Activated CD4-positive, alpha-beta T cell treated with anti-CD3 and anti-CD28 coated beads, Interleukin-2, amount 10 ng/mL, durations not matched to agents 7 days and 5 days (primary cell): ENCODE measurements at regions not wholly inside any gene's neighbourhood (a gene's known extent, or its start where the extent isn't known, plus 50 kb on each side); places are given as distances from the start of the nearest gene placed in this dataset.

Source experiments
- CTCF ChIA-PET: fragments of 350-600 bp; sonication (Branson Sonifier 250); formaldehyde crosslinking; loops from one replicate; lab custom pipeline; 2021; ENCODE audit warnings: antibody characterized with exemption; lab: Charles Lee
- POLR2A ChIA-PET: fragments of 350-600 bp; sonication (Branson Sonifier 250); formaldehyde crosslinking; loops from one replicate; lab custom pipeline; 2021; ENCODE audit warnings: antibody characterized with exemption; lab: Charles Lee
- DNase-seq: peaks from one replicate; pipeline ENCODE4 v3.0.0-alpha.2; 2020
- H3K27ac Mint-ChIP-seq: one replicate; pipeline ENCODE4 v1.8.0; 2021; ENCODE audit warnings: mild to moderate bottlenecking, moderate library complexity, mixed read lengths
- H3K27me3 Mint-ChIP-seq: one replicate; pipeline ENCODE4 v1.8.0; 2021; ENCODE audit warnings: mixed read lengths
- H3K36me3 Mint-ChIP-seq: one replicate; pipeline ENCODE4 v1.8.0; 2021; ENCODE audit warnings: low read depth, mixed read lengths
- H3K4me1 Mint-ChIP-seq: one replicate; pipeline ENCODE4 v1.8.0; 2021; ENCODE audit warnings: mixed read lengths
- H3K4me3 Mint-ChIP-seq: one replicate; pipeline ENCODE4 v1.8.0; 2021; ENCODE audit warnings: mild to moderate bottlenecking, moderate library complexity, mixed read lengths
- H3K9me3 Mint-ChIP-seq: one replicate; pipeline ENCODE4 v1.8.0; 2021; ENCODE audit warnings: mixed read lengths

- ChIA-PET POLR2A (no interaction called here), CTCF (interaction anchor here (0.7 to 1.4 kb wide), 5 partner anchors 7 to 50 kb away, joined by 3 to 5 read pairs (median 3); no protein-coding TSS in a partner anchor)
- no peak for DNase-seq
- H3K4me3 Mint-ChIP-seq = no peak overlapping the region
- H3K27ac Mint-ChIP-seq = no peak overlapping the region
- no peaks in the 10 kb centered on the region for H3K36me3 Mint-ChIP-seq
- peaks cover 17% of the 10 kb centered on the region for H3K27me3 Mint-ChIP-seq
- peaks cover 19% of the 10 kb centered on the region for H3K4me1 Mint-ChIP-seq
- H3K9me3 Mint-ChIP-seq = no peaks in the 10 kb centered on the region
Measured at GRCh38 chr3:194265996-194266964, 84.8 kb downstream of the CPN2 start.

- no peak for DNase-seq
- CTCF ChIA-PET = interaction anchor here (1.0 kb wide), 1 partner anchor 17 kb away, joined by 3 read pairs; no protein-coding TSS in a partner anchor
- H3K36me3 Mint-ChIP-seq = no peaks in the 10 kb centered on the region
- POLR2A ChIA-PET = no interaction called here
- peaks cover 17% of the 10 kb centered on the region for H3K27me3 Mint-ChIP-seq
- no peaks in the 10 kb centered on the region for H3K9me3 Mint-ChIP-seq
- H3K27ac Mint-ChIP-seq = no peak overlapping the region
- no peak overlapping the region for H3K4me3 Mint-ChIP-seq
- peaks cover 19% of the 10 kb centered on the region for H3K4me1 Mint-ChIP-seq
Measured at GRCh38 chr3:194267744-194268653, 83.1 kb downstream of the CPN2 start.

GRCh38 chr3:194268654-194269512 is 82.2 kb downstream of the CPN2 start:
- H3K4me3 Mint-ChIP-seq = no peak overlapping the region
- peaks cover 17% of the 10 kb centered on the region for H3K27me3 Mint-ChIP-seq
- DNase-seq = no peak
- H3K36me3 Mint-ChIP-seq = no peaks in the 10 kb centered on the region
- no peak overlapping the region for H3K27ac Mint-ChIP-seq
- CTCF ChIA-PET = interaction anchor here (1.0 kb wide), 1 partner anchor 16 kb away, joined by 3 read pairs; no protein-coding TSS in a partner anchor
- peaks cover 19% of the 10 kb centered on the region for H3K4me1 Mint-ChIP-seq
- H3K9me3 Mint-ChIP-seq = no peaks in the 10 kb centered on the region
- POLR2A ChIA-PET = no interaction called here

- POLR2A ChIA-PET = no interaction called here
- CTCF ChIA-PET = no interaction called here
- Mint-ChIP-seq H3K4me3 (no peak overlapping the region), H3K4me1 (peaks cover 19% of the 10 kb centered on the region), H3K36me3 (no peaks in the 10 kb centered on the region), H3K27me3 (peaks cover 17% of the 10 kb centered on the region), H3K27ac (no peak overlapping the region), H3K9me3 (no peaks in the 10 kb centered on the region)
- DNase-seq = no peak
Measured at GRCh38 chr3:194269610-194270145, 81.5 kb downstream of the CPN2 start.

GRCh38 chr3:194270627-194271459 is 80.3 kb downstream of the CPN2 start:
- H3K36me3 Mint-ChIP-seq = no peaks in the 10 kb centered on the region
- peaks cover 22% of the 10 kb centered on the region for H3K4me1 Mint-ChIP-seq
- no peak for DNase-seq
- peak overlapping the region; percentile 13 for H3K27ac Mint-ChIP-seq
- ChIA-PET POLR2A (no interaction called here), CTCF (interaction anchor here (0.6 to 1.6 kb wide), 2 partner anchors 45 to 224 kb away, joined by 3 to 5 read pairs; no protein-coding TSS in a partner anchor)
- H3K27me3 Mint-ChIP-seq = peaks cover 18% of the 10 kb centered on the region
- H3K4me3 Mint-ChIP-seq = no peak overlapping the region
- H3K9me3 Mint-ChIP-seq = no peaks in the 10 kb centered on the region

- Mint-ChIP-seq H3K4me3 (no peak overlapping the region), H3K36me3 (no peaks in the 10 kb centered on the region), H3K27ac (no peak overlapping the region), H3K9me3 (no peaks in the 10 kb centered on the region), H3K4me1 (peaks cover 17% of the 10 kb centered on the region), H3K27me3 (peaks cover 11% of the 10 kb centered on the region)
- no peak for DNase-seq
- CTCF ChIA-PET = interaction anchor here (0.6 to 1.6 kb wide), 2 partner anchors 44 to 223 kb away, joined by 3 to 5 read pairs; no protein-coding TSS in a partner anchor
- POLR2A ChIA-PET = no interaction called here
Measured at GRCh38 chr3:194271460-194272035, 79.6 kb downstream of the CPN2 start.

GRCh38 chr3:194272221-194272620 is 78.9 kb downstream of the CPN2 start:
- CTCF ChIA-PET = no interaction called here
- no peak for DNase-seq
- Mint-ChIP-seq H3K27me3 (peaks cover 6% of the 10 kb centered on the region), H3K36me3 (no peaks in the 10 kb centered on the region), H3K27ac (no peak overlapping the region), H3K4me1 (peaks cover 17% of the 10 kb centered on the region), H3K4me3 (no peak overlapping the region), H3K9me3 (no peaks in the 10 kb centered on the region)
- POLR2A ChIA-PET = no interaction called here

GRCh38 chr3:194272861-194273742 is 78.0 kb downstream of the CPN2 start:
- peaks cover 2% of the 10 kb centered on the region for H3K27me3 Mint-ChIP-seq
- DNase-seq = no peak
- H3K4me1 Mint-ChIP-seq = peaks cover 17% of the 10 kb centered on the region
- no peaks in the 10 kb centered on the region for H3K36me3 Mint-ChIP-seq
- H3K9me3 Mint-ChIP-seq = no peaks in the 10 kb centered on the region
- H3K4me3 Mint-ChIP-seq = no peak overlapping the region
- ChIA-PET CTCF (interaction anchor here (0.8 to 1.4 kb wide), 3 partner anchors 8 to 43 kb away, joined by 3 to 6 read pairs (median 3); no protein-coding TSS in a partner anchor), POLR2A (no interaction called here)
- no peak overlapping the region for H3K27ac Mint-ChIP-seq

GRCh38 chr3:194273743-194274310 is 77.3 kb downstream of the CPN2 start:
- no peaks in the 10 kb centered on the region for H3K9me3 Mint-ChIP-seq
- H3K27ac Mint-ChIP-seq = no peak overlapping the region
- POLR2A ChIA-PET = no interaction called here
- peaks cover 17% of the 10 kb centered on the region for H3K4me1 Mint-ChIP-seq
- H3K36me3 Mint-ChIP-seq = no peaks in the 10 kb centered on the region
- no peak for DNase-seq
- CTCF ChIA-PET = interaction anchor here (0.8 to 1.4 kb wide), 4 partner anchors 8 to 53 kb away, joined by 3 to 6 read pairs (median 3); no protein-coding TSS in a partner anchor
- H3K4me3 Mint-ChIP-seq = no peak overlapping the region
- H3K27me3 Mint-ChIP-seq = peaks cover 2% of the 10 kb centered on the region
